DND-41 (cell line): ENCODE measurements at regions not wholly inside any gene's neighbourhood (a gene's known extent, or its start where the extent isn't known, plus 50 kb on each side); places are given as distances from the start of the nearest gene placed in this dataset.

ENCODE experiments used
- ATAC-seq: fragments of 200-7000 bp; cut with Tn5 transposase; 3 replicates; pipeline ENCODE4 v1.9.1; 2021; ENCODE audit warnings: low read depth; ENCODE audit not compliant: insufficient read depth
- DNase-seq: peaks from one replicate; pipeline ENCODE4 v3.0.0-alpha.2; 2020
- H2AFZ ChIP-seq: 2 replicates; pipeline ENCODE4 v1.6.0; 2012; ENCODE audit warnings: low read depth, low read length
- H3K27ac ChIP-seq: 2 replicates; pipeline ENCODE4 v1.5.1; 2012; ENCODE audit warnings: low read length, inconsistent platforms
- H3K27me3 ChIP-seq: fragments of 200-600 bp; sonication (generic); 2 replicates; pipeline ENCODE4 v1.6.0; 2012; ENCODE audit warnings: low read length, mild to moderate bottlenecking, inconsistent platforms; ENCODE audit not compliant: insufficient read depth, poor library complexity
- H3K36me3 ChIP-seq: 2 replicates; pipeline ENCODE4 v1.5.1; 2012; ENCODE audit warnings: low read length, inconsistent platforms; ENCODE audit not compliant: insufficient read depth
- H3K4me1 ChIP-seq: 2 replicates; pipeline ENCODE4 v1.5.1; 2012; ENCODE audit warnings: mild to moderate bottlenecking, low read length; ENCODE audit not compliant: insufficient read depth
- H3K4me2 ChIP-seq: 2 replicates; pipeline ENCODE4 v1.6.0; 2012; ENCODE audit warnings: mild to moderate bottlenecking, moderate library complexity, low read length, inconsistent platforms; ENCODE audit not compliant: insufficient read depth
- H3K4me3 ChIP-seq, 2 experiments: fragments of 200-600 bp in 1 of 2; shearing (Covaris generic) in 1 of 2; 2 replicates each; pipeline ENCODE4 v1.5.1; 2012 to 2016; ENCODE audit warnings: inconsistent platforms in 2 of 2, low read length in 2 of 2, mild to moderate bottlenecking in 2 of 2, low read depth in 1 of 2, moderate library complexity in 1 of 2
- H3K79me2 ChIP-seq: 2 replicates; pipeline ENCODE4 v1.6.0; 2012; ENCODE audit warnings: low read length, inconsistent platforms; ENCODE audit not compliant: insufficient read depth
- H3K9ac ChIP-seq: 2 replicates; pipeline ENCODE4 v1.6.0; 2012; ENCODE audit warnings: low read depth, mild to moderate bottlenecking, inconsistent platforms, low read length, moderate library complexity
- H3K9me3 ChIP-seq: 2 replicates; pipeline ENCODE4 v1.5.1; 2012; ENCODE audit warnings: low read length, moderate library complexity, mild to moderate bottlenecking, inconsistent platforms; ENCODE audit not compliant: insufficient read depth, severe bottlenecking
- H4K20me1 ChIP-seq: 2 replicates; pipeline ENCODE4 v1.6.0; 2012; ENCODE audit warnings: low read length; ENCODE audit not compliant: insufficient read depth
- EZH2 ChIP-seq: IDR thresholded peaks from 3 replicates; pipeline ENCODE4 v1.6.1; 2012; ENCODE audit warnings: borderline replicate concordance, low read depth, mild to moderate bottlenecking, moderate library complexity, low read length, inconsistent platforms; ENCODE audit not compliant: severe bottlenecking
- TF ChIP-seq, protein P1 (sequence below): IDR thresholded peaks from 2 replicates; pipeline ENCODE4 v1.5.1; 2012; ENCODE audit warnings: borderline replicate concordance, low read length, moderate library complexity, mild to moderate bottlenecking; ENCODE audit not compliant: poor library complexity, severe bottlenecking; ENCODE audit errors: extremely low read depth

DNA sequence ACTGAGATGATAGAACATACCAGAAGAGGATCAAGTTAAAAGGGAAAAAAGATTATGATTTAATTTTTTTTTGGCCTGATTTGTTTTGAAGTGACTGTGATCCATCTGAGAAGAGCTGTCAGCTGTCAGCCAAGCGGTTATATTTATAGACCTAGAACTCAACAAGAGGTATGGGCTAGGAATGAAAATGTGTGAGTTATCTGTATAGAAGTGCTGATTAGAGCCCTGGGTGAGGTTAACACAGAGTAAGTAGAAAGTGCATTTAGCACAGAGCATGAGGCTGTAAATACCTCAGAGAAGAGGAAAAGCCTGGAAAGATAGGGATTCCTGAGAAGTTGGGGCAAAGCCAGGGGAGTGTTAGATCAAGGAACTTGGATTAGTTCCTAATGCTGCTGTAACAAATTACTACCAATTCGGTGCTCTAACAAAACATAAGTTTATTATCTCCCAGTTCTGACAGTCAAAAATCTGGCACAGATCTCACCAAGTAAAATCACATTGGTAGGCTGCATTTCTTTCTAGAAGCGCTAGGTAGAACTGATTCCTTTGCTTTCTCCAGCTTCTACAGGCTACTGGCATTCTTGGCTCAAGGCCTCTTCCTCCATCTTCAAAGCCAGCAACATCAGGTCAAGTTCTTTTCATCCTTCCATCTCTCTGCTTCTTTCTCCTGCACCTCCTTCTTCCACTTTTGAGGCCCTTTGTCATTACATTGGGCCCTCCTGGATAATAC lies 197.4 kb upstream of the SPHKAP start:
- Histone ChIP-seq H3K4me3 (no peak overlapping the region), H3K27me3 (no peaks in the 10 kb centered on the region), H3K9me3 (no peaks in the 10 kb centered on the region), H3K27ac (no peak overlapping the region), H3K79me2 (no peaks in the 10 kb centered on the region), H3K36me3 (no peaks in the 10 kb centered on the region), H2AFZ (no peak overlapping the region), H3K4me2 (no peak overlapping the region), H4K20me1 (no peaks in the 10 kb centered on the region), H3K4me1 (no peaks in the 10 kb centered on the region), H3K9ac (no peak overlapping the region)
- TF ChIP-seq, protein P1, sequence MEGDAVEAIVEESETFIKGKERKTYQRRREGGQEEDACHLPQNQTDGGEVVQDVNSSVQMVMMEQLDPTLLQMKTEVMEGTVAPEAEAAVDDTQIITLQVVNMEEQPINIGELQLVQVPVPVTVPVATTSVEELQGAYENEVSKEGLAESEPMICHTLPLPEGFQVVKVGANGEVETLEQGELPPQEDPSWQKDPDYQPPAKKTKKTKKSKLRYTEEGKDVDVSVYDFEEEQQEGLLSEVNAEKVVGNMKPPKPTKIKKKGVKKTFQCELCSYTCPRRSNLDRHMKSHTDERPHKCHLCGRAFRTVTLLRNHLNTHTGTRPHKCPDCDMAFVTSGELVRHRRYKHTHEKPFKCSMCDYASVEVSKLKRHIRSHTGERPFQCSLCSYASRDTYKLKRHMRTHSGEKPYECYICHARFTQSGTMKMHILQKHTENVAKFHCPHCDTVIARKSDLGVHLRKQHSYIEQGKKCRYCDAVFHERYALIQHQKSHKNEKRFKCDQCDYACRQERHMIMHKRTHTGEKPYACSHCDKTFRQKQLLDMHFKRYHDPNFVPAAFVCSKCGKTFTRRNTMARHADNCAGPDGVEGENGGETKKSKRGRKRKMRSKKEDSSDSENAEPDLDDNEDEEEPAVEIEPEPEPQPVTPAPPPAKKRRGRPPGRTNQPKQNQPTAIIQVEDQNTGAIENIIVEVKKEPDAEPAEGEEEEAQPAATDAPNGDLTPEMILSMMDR = no peak
- TF ChIP-seq EZH2 = no peak
- DNase-seq (no peak), ATAC-seq (no peak)

DNA sequence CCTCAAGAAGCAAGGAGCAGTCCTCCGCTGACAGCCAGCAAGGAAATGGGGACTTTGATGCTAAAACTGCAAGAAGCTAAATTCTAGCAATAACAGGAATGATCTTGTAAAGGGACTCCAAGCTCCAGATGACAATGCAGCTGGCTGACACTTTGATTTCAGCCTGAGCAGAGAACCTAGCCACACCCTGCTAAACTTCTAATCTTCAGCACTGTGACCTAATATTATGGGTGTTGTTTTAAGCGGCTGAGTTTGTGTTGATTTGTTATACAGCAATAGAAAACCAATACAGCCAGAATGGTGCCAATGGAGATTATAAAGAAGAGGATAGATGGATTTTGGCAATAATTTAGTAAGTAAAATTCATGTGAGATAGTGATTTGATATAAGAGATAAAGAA lies 196.7 kb upstream of the SPHKAP start:
- Histone ChIP-seq H3K79me2 (no peaks in the 10 kb centered on the region), H3K27ac (no peak overlapping the region), H2AFZ (no peak overlapping the region), H3K36me3 (no peaks in the 10 kb centered on the region), H4K20me1 (no peaks in the 10 kb centered on the region), H3K4me1 (no peaks in the 10 kb centered on the region), H3K4me3 (no peak overlapping the region), H3K27me3 (no peaks in the 10 kb centered on the region), H3K9me3 (no peaks in the 10 kb centered on the region), H3K4me2 (no peak overlapping the region), H3K9ac (no peak overlapping the region)
- ATAC-seq (no peak), DNase-seq (no peak)
- no peak for TF ChIP-seq EZH2
- TF ChIP-seq, protein P1 = no peak

DNA sequence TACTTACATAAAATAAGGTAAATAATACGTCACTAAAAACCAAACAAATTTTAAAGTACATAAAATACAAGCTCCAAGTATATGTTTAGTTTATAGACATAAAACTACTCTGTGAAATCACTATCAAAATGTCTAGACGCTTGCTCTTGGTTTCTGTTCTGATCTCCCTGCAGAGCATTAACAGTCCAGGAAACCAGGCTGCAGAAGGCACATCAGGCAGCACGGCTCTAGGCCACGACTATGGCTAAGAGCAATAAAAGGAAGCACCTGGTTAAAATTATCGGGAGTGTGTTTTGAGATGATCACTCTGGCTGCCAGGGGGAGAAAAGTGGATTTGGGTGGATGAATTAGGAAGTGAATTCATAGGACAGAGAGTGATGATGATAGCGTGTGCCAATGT lies 196.0 kb upstream of the SPHKAP start:
- Histone ChIP-seq H2AFZ (no peak overlapping the region), H4K20me1 (no peaks in the 10 kb centered on the region), H3K36me3 (no peaks in the 10 kb centered on the region), H3K9ac (no peak overlapping the region), H3K27me3 (no peaks in the 10 kb centered on the region), H3K79me2 (no peaks in the 10 kb centered on the region), H3K9me3 (no peaks in the 10 kb centered on the region), H3K4me1 (no peaks in the 10 kb centered on the region), H3K27ac (no peak overlapping the region), H3K4me3 (no peak overlapping the region), H3K4me2 (no peak overlapping the region)
- TF ChIP-seq, protein P1 = no peak
- TF ChIP-seq EZH2 = no peak
- DNase-seq = no peak
- no peak for ATAC-seq

DNA sequence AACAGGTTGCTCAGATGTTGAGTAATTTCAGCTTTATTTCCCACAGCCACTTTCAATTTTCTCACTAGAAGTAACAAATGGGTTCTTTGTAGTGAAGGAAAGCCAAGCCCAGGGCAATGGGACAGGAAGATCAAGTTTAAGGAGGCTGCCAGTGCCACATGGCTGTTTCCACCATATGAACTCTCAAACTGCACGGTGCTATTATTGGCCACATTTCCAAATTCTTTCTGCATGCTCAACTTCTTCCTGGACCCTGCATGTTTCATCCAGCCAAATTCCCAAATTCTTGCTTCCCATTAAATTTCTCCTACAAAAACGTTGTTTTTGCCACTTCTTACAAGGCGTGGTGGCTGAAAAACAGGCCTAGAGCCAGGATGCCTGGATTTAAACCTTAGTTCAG lies 193.3 kb upstream of the SPHKAP start:
- no peaks in the 10 kb centered on the region for H3K36me3 ChIP-seq
- DNase-seq (no peak), ATAC-seq (no peak)
- H3K4me3 ChIP-seq = no peak overlapping the region
- H3K9ac ChIP-seq = no peak overlapping the region
- no peaks in the 10 kb centered on the region for H3K9me3 ChIP-seq
- no peak overlapping the region for H3K27ac ChIP-seq
- no peaks in the 10 kb centered on the region for H4K20me1 ChIP-seq
- no peaks in the 10 kb centered on the region for H3K4me1 ChIP-seq
- no peak overlapping the region for H3K4me2 ChIP-seq
- TF ChIP-seq EZH2 = no peak
- TF ChIP-seq, protein P1 = no peak
- no peaks in the 10 kb centered on the region for H3K27me3 ChIP-seq
- no peak overlapping the region for H2AFZ ChIP-seq
- no peaks in the 10 kb centered on the region for H3K79me2 ChIP-seq
